Activated CD4-positive, alpha-beta T cell treated with anti-CD3 and anti-CD28 coated beads, Interleukin-2, amount 50 U/mL, for 16 hours (primary cell): ENCODE measurements at regions not wholly inside any gene's neighbourhood (a gene's known extent, or its start where the extent isn't known, plus 50 kb on each side); places are given as distances from the start of the nearest gene placed in this dataset.
"Not testable (repeated sequence)": the region's sequence is repeated elsewhere in the genome, so short reads cannot be mapped to it uniquely, and the experiment has no call there.

Source experiments
- DNase-seq: peaks from one replicate; pipeline ENCODE4 v3.0.0-alpha.2; 2020

DNA sequence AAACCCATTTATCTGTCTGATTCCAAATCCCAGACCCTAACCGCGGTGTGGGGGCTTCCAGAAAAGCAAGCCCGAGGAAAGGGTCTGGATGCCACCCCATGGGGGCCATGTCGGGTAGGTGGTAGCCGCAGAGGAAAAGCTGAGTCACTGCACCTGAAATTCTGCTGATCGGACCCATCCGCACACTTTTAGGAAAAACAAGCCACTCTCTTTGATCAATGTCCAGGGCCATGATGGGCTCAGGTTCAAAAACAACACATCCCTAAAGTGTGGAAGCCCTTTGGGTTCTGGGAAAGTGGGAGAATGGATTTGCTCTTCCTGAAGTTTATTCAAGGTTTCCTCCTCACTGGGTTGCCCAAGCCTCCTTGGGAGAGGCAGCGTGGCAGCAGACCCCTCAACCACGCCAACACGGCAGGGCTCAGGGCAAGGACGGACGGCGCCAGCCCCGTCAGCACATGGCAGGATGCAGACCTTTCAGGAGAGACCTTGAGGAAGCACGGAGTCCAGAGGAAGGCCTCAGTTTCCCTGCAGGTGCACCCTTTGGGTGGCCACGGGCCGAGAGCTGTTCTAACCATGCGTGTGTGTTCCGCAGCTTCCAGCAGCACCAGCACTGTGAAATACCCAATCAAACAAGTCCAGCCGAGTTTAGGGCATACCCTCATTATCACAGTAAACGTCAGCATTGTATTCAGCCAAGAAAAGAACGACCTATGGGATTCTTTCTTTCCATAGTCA is 367.0 kb downstream of the FOXL1 start:
- no peak for DNase-seq

DNA sequence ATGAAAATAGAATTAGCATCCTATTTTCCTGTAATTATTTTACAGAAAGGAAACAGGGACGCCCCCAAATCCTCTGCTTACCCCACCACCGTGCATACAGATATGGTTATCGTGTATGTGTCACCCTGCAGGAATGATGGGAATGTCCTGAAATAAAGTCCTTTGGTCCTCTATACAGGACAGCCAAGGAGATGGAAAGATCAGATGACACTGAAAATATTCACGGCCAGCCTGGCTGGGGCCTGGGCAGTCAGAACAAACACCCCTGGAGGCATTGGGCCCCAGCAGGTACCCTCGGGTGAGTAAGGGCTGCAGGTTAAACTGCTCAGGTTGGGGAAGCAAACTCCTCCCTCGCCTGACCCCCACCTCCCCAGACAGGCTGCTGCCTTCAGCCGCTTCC is 368.0 kb downstream of the FOXL1 start:
- DNase-seq = no peak

DNA sequence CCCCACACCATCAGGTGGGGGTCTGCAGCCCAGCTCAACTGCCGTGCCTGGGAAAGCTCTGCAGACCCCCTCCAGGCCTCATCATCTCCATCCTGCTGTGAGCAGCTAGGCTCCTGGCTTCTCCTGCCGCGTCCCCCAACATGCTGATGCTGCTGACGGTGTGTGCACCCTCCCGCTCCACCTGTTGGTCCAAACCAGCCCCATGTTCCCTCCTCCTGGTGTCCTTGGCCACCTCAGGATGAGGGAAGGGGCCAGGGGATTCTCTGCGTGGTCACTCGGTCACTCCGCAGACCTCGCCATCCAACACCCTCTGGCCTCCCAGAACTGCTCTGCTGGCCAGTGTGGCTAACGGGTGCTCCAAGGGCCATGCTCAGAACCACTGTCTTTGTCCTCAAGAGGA is 368.6 kb downstream of the FOXL1 start:
- DNase-seq = no peak

DNA sequence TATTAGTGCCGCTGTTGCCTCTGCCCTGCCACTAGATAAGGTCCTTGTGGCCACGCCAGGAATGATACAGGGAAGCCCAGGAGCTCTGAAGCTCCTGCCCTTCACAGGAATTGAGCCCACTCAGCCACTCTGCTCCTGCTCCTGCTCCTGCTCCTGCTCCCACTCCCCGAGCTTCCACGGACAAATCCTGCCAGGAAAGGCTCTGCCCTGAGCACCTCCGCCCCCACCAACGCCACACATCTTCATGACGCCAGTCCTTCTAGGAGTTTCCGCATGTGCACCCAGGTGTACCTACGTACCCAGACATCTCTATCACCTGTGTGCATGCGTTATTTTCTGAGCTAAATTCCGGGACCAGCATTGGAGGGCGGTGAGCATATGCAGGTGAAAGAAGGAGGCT is 369.1 kb downstream of the C16orf95 start:
- DNase-seq = no peak

DNA sequence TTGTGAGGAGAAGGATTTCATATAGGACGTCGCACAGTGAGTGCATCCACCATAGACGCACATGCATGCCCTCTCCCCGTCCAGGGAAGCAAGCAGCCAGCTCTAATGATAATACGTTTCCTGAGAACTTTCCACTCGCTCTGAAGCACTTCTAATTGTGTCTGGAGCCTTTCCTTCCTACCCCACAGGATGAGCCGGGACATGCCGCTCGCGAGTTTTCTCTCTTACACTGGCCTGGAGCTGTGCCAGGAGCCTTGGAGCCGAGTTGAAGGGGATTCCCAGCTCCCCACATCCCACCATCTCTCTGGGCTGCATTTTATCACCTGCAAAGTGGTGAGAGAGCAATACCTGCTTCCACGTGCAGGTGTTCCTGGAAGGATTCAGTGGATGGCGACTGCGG is 368.1 kb downstream of the C16orf95 start:
- DNase-seq = no peak

DNA sequence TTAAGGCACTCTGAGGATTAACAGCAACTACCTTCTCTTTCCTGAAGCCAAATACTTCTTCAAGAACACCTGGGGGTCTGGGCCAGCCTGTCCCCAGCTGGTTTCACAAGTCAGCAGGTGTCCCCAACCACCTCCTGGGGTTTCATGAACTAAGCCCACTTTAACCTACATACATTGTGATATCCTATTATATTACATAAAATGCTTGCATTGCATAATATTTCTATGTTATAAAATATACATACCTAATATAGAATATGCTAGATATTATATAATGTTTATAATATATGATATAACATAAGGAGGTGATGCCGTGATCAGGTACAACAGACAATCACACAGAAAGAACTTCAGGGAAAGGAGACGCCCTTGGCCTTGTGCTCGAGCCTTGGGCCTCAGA is 367.6 kb downstream of the C16orf95 start:
- no peak for DNase-seq

DNA sequence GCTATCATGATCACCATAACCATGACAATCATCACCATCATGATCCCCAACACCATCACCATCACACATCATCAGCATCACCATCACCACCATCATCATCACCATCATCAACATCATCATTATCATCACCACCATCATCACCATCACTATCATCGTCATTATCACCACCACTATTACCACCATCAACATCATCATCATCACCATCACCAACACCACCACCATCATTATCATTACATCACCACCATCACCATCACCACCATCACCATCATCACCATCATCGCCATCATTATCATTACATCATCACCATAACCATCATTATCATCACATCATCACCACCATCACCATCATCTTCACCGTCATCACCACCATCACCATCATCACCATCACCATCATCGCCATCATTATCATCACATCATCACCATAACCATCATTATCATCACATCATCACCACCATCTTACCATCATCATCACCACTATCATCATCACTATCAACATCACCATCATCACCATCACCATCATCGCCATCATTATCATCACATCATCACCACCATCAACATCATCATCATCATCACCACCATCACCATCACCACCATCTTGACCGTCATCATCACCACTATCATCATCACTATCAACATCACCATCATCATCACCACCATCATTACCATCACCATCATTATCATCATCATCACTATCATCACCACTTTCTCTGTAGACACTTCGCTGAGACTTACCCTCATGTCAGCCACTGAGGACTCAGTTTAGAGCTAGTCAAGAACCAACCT is 366.0 kb downstream of the C16orf95 start:
- no peak for DNase-seq

DNA sequence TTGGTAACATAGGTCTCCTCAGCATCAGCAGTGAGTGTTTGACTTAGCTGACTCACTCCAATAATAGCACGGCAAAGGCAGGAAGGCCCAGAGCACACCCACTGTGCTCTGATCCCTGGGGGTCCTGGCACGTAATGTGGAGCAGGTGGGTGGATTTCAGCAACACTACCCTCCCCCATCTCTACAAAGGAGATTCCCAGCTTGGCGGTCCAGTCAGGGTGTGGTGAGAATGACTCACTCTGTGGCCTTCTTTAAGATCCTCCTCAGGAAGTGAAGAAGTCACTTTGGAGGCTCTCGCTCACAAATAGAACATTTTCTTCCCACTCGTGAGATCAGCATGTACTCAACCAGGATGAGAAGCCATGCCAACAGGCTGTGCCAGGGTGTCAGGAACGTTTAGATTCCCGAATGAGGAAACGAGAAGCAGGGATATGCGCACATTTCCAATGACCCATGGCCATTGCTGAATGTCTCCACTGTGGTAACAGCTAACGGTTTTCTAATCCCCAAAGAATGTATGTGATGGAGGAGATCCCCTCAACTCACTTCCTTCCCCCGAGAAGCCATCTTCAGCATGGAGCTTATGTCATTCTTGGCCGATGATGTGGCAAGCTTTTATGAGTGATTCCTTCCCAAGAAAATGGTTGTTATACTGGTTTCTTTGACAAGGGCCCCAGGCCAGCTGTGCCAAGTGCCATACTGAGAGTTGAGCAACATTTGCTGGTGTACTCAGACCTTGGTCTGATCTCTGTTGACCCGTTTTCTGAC is 365.2 kb downstream of the C16orf95 start:
- DNase-seq = no peak

DNA sequence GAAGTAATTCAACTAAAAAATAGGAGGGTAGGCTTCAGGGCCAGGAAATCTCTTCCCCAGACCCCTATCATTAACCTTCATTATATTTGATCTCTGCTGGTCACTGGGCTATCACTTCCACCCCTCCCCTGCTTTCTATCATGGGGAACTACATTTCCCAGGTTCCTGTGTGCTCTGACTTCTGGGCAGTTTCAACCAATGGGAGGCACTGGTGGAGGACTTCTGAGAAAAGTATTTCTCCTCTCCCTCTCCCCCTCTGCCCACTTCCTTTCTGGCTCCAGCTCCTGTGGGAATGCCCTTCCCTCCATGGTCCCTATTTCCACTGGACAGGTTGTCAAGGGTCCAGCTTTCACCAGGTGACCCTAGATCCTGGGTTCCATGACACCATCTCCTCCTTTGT is 364.4 kb downstream of the C16orf95 start:
- DNase-seq = no peak

DNA sequence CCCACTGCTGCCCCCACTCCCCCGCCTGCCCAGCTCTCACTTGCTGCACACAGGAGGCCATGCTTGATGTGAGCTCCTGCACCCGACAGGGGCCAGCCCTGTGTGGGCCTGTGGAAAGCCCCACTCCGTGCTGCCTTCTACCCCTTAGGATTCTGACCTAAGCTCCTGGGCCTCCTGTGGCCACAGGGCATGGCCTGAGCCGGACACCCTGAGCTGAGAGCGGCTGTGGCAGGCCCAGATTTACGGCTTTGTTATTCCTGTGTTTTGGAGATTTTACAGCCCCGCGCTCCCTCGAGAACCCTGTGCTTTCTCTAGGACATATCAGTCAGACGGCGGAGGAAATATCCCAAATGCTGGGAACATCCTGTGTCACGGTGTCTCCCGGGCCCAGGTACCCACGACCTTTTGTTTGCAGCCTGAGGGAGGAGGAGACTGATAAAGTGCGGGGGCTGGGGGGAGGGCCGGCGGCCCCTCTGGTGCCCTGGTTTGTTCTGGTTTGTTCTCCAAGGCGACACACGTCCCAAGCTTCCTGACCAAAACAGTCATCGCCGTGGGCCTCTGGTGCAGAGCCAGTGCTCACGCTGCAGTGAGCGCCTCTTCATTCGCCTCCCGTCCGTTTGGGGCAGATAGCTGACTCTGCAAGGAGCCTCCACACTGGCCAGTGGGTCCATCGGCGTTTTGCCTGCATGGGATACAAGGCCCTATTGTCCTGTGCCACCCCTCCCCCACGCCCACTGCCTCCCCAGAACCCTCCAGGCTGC is 363.4 kb downstream of the C16orf95 start:
- DNase-seq = no peak

DNA sequence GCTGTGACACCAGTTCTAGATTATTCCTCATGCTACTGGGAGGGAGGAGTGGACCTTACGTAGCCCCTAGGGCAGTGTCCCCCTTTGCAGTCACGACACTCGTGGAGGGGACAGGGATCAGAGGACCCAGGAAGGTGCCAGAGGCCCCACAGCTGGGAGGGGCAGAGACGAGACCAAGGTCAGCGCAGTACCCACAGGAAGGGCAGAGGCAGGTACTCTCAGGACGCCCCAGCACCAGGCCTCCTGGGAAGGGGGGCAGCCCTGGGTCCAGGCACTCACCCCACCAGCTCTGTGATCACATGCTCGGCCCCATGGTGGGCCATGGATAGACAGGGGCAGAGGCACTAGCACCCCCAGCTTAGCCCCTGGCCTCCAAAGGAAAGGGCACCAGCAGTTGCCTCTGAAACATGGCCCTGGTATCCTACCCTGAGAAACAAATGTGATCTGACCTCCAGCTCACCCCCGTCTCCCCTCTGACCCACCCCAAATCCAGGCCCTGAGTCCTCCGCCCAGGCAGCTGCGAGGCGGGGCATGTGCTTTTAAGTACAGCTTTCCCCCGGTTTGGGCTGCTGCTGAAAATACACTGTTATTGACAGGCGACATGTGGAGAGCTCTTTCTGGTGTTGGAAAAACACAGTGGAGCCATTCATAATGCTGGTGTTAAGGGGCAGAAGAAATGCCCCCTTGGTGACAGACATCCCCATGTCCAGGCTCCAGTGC is 361.9 kb downstream of the C16orf95 start:
- DNase-seq = no peak

DNA sequence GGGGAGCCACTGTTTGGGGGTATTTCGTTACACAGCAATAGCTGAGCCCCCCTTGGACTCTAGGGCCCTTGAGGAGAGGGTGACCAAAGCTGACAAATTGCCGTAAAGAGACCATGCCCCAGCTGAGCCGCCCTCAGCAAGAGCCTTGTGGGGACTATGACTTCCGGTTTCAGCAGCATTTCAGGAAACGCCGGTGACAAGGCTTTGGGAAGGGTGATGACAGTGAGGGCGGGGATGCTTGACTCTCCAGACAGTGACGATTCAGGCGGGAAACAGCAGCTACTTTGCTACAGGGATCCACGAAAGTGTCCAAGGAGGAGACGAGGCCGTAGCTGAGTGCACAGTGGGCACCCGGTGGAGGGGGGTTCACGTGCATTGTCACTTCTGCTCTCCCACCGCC is 360.8 kb downstream of the C16orf95 start:
- no peak for DNase-seq

DNA sequence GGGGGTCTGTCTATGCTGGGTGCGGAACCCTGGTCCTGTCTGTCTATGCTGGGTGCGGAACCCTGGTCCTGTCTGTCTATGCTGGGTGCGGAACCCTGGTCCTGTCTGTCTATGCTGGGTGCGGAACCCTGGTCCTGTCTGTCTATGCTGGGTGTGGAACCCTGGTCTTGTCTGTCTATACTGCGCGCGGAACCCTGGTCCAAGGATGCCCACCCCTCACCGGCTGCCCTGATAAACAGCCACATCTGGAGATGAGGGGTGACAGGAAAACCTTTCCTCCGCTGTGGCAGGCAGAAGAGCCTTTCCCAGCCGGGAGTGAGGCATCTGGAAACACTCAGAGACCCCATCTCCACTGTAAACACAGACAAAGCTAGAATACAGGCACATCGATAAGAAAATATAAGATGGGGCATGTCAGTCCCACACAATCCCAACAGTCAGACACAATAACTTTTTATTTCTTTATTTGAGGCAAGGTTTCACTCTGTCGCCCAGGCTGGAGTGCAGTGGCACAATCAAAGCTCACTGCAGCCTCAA is 359.5 kb downstream of the C16orf95 start:
- not testable (repeated sequence) for DNase-seq

DNA sequence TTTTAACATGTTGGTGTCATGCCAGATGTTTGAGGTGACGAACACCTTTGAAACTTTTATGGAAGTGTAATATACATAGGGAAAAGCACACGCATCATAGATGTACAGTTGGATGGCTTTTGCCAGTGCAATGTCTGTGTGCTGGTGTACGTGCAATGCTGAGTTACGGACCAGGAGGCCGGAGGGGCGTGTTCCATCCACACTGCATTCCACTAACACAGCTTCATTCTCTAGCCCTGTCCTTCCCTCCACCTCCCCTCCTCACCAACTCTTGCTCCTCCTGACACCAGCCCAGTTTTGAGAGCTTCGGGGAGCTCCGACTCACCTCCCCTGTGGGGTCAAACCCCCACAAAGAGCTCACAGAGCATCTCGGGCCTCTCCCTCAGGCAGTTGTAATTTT is 358.8 kb downstream of the C16orf95 start:
- DNase-seq = no peak

DNA sequence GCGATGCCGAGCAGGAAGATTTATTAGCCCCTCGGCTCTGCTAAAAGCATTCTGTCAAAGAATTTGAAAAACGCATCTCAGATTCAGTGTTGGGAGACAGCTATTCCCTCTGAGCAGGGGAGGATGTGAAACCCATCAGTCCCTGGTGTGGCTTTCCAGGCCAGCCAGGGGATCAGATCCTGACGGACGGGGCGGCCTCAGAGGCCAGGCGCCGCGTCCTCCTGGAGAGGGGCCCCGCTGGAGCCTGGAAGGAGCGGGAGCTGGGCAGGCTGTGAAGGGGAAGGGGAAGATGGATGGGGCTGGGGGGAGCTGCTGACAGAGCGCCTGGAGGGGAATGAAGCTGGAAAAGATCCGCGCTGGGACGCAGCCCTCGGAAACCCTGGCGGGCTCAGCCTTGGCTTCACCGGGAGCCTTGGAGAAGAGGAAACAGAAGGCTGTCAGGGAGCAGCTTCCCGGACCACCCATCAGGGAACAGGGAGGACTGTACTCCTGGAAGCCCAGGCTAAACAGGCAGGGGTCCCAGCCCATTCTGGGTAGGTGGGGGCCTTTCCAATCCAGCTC is 358.0 kb downstream of the C16orf95 start:
- DNase-seq = no peak

DNA sequence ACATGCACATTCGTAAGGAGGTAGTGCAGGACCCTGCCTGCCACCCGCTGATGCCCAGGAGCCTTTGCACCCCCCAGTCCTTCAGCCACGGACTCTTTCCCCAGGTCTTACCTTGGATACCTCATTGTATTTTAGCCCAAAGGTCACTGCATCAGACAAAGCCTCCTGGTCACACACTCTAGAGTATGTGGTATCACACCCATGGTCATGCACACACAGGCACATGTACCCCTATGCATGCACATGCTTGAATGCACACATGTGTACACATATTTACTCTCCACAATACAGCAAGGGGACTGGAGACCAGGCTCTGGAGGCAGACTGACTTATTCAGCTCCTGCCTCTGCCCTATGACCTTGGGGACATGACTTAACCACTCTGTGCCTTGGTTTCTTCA is 357.5 kb downstream of the C16orf95 start:
- no peak for DNase-seq

DNA sequence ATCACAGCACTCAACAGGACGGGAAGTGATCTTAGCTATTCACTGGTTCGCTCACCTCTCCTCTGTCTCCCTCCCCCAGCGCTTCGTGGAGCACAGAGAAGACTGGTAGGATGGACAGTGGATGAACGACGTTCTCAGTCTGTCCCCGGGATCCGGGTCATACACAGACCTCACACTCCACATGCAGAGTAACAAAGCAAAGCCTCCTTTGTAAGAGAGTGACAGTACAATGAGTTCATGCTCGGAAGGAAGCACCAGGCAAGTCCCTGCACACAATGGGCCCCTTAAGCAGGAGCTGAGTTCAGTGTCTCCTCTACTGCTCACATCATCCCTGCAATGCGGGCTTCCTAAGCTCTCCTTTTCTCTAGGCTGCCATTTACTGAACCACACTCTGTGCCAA is 356.9 kb downstream of the C16orf95 start:
- DNase-seq = no peak

DNA sequence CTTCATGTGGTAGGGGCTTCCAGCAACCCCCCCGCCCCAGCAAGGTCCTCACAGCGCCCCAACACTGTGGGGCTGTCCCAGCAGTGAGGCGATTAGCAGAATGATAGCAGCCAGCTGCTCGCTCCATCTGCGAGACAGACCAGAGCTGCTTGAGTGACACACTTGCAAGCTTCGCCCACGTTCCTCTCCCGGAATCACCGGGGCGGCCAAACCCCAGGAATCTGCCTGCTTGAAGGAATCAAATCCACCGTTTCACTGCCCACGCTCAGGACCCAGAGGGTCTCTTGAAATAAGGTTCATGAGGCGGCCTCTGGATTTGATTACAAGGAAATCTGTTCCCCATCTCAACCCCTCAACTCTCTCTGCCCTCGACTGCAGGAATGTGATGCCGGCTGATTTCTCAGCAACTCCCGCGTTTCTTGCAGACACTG is 356.0 kb downstream of the C16orf95 start:
- no peak for DNase-seq

DNA sequence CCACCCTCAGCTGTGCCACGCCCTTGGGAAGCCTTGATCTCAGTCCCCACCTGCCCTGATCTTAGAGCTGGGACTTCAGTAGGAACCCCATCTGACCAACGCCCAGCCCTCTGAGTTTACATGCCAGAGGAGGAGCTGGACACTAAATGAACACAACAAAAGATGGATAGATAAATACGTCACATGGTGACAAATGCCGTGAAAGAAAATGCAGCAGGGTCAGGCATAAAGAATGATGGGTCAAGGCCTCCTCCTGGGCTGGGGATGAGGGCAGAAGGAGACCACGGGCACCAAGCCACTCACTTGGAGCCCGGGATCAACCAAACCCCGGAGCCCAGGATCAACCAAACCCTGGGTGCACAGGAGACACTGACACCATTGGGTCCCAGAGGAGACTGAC is 354.9 kb downstream of the C16orf95 start:
- DNase-seq = no peak

DNA sequence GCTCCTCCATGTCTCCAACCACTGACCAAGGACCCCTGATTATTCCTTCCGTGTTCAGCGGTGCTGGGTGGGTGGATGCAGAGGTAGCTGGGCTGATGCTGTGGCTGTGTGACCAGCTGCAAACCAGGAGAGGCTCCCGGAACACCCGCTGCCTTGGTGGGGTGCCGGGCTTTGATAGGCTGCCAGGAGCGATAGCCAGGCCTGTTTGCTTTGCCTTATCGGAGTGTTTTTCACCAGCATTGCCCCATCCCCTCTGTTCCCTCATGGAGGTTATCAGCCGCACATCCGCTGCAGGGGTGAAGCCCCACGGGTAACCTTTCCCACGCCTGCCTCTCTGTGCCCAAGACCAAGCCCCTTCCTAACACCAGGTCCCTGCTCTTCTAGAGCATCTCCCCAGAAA is 354.3 kb downstream of the C16orf95 start:
- DNase-seq = no peak
